ENCODE measurements at regions not wholly inside any gene's neighbourhood (a gene's known extent, or its start where the extent isn't known, plus 50 kb on each side); places are given as distances from the start of the nearest gene placed in this dataset.

DNA sequence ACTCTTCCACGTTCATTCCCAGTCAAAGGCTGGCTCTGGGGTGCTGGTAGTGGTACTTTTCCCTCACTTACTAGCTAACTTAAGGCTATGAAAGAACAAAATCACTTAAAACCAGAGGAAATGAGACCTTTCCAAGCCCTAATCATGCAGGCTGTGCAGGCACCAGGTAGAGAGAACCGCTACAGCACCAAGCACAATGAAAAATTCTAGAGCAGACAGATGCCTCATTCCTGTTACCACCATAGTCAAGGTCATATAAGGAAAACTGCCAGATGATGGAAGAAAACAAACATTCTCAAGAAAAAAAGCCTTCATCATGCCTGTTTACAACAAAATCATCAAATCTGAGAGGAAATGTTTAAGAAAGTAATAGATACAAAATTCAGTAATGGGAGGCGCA, 374.4 kb upstream of the PDE4D start:
- POLR2A ChIA-PET: no interaction called here
- Mint-ChIP-seq H3K36me3 (ENCODE audit: low read depth) (no peaks in the 10 kb centered on the region), H3K4me1 (ENCODE audit: low read depth) (no peaks in the 10 kb centered on the region), H3K27me3 (no peaks in the 10 kb centered on the region), H3K9me3 (no peaks in the 10 kb centered on the region), H3K27ac (no peak overlapping the region), H3K4me3 (no peak overlapping the region)
- TF ChIP-seq, protein P1, sequence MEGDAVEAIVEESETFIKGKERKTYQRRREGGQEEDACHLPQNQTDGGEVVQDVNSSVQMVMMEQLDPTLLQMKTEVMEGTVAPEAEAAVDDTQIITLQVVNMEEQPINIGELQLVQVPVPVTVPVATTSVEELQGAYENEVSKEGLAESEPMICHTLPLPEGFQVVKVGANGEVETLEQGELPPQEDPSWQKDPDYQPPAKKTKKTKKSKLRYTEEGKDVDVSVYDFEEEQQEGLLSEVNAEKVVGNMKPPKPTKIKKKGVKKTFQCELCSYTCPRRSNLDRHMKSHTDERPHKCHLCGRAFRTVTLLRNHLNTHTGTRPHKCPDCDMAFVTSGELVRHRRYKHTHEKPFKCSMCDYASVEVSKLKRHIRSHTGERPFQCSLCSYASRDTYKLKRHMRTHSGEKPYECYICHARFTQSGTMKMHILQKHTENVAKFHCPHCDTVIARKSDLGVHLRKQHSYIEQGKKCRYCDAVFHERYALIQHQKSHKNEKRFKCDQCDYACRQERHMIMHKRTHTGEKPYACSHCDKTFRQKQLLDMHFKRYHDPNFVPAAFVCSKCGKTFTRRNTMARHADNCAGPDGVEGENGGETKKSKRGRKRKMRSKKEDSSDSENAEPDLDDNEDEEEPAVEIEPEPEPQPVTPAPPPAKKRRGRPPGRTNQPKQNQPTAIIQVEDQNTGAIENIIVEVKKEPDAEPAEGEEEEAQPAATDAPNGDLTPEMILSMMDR (IDR thresholded peaks at IDR 0.05): no peak
- Histone ChIP-seq H3K27ac (ENCODE audit: low read depth in 1 of 2, low read length in 2 of 2) (no peak overlapping the region), H3K4me3 (ENCODE audit: low read length) (no peak overlapping the region), H3K27me3 (ENCODE audit: control insufficient read depth in 1 of 2, insufficient read depth in 2 of 2, low read length in 2 of 2) (no peaks in the 10 kb centered on the region), H3K4me1 (ENCODE audit: insufficient read depth, low read length) (no peaks in the 10 kb centered on the region), H3K9me3 (ENCODE audit: control insufficient read depth in 1 of 2, insufficient read depth in 1 of 2, low read length in 2 of 2) (no peaks in the 10 kb centered on the region), H3K36me3 (ENCODE audit: insufficient read depth, low read length) (no peaks in the 10 kb centered on the region)
- CTCF ChIA-PET: no interaction called here
- intact Hi-C loops (cut with DNase I, micrococcal nuclease): no loop called here
- no peak for DNase-seq
- no peak for ATAC-seq (ENCODE audit: poor library complexity)

DNA sequence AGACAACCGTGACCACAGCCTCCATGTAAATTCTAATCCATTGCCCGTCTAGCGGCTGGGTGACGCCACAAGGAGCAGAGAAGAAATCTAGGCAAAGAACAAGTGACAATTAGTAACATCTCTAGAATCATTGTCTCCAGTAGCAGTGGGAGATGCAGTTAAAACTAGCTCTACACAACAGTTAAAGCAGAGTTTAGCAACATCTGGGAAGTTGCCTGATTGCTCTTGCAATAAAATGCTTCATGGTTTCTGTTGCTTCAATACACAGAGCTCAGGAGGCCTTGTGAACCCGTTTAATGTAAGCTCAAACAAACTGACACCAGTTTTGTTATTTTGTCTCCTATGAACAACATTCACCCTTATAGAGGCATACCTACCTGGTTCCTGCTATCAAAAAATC, 369.8 kb upstream of the PDE4D start:
- H3K27ac ChIP-seq (ENCODE audit: low read depth in 1 of 2, low read length in 2 of 2): no peak overlapping the region

DNA sequence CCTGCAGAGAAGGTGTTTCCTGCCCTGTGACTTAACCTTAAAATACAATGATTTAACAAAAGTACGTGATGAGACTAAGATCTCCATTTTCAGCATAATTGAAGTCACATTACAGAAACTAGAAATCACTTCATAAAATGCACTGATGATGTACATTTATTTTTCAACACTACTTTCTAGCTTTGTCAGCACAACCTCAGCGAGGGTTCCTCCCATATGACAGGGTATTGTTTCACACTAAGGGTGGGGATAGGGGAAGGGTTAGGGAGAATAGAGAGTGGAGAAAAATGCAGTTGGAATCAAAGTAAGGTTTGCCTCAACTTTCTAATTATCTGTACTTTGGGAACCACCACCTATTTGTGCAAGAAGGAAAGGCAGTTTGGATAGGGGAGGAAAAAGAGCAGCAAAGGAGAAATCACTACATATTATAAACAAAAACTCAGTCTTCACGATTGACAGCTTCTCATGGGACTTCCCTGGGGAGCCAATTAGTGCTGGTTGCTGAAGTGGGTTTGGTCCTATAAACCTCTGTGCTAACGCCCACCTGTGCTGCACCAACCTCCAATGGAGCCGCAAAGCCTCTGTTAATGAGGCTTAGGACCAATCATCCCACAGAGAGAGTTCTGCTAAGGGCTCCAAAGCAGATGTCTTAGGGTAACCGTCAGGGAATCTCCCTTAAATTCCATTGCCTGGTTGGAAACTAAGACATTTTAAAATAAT, 369.2 kb upstream of the PDE4D start:
- Histone ChIP-seq H3K4me1 (ENCODE audit: insufficient read depth, low read length) (no peaks in the 10 kb centered on the region), H3K4me3 (ENCODE audit: low read length) (no peak overlapping the region), H3K36me3 (ENCODE audit: insufficient read depth, low read length) (no peaks in the 10 kb centered on the region), H3K27ac (ENCODE audit: low read depth in 1 of 2, low read length in 2 of 2) (no peak overlapping the region), H3K27me3 (ENCODE audit: control insufficient read depth in 1 of 2, insufficient read depth in 2 of 2, low read length in 2 of 2) (no peaks in the 10 kb centered on the region), H3K9me3 (ENCODE audit: control insufficient read depth in 1 of 2, insufficient read depth in 1 of 2, low read length in 2 of 2) (no peaks in the 10 kb centered on the region)
- Mint-ChIP-seq H3K4me3 (no peak overlapping the region), H3K4me1 (ENCODE audit: low read depth) (no peaks in the 10 kb centered on the region), H3K27me3 (no peaks in the 10 kb centered on the region), H3K27ac (no peak overlapping the region), H3K9me3 (no peaks in the 10 kb centered on the region), H3K36me3 (ENCODE audit: low read depth) (no peaks in the 10 kb centered on the region)
- ChIA-PET CTCF (no interaction called here), POLR2A (no interaction called here)
- DNase-seq (no peak), ATAC-seq (ENCODE audit: poor library complexity) (no peak)
- TF ChIP-seq, protein P1 (IDR thresholded peaks at IDR 0.05): no peak
- intact Hi-C loops (cut with DNase I, micrococcal nuclease): no loop called here

More for the DNA sequence above, 369.8 kb upstream of the PDE4D start:
- ChIA-PET CTCF (no interaction called here), POLR2A (no interaction called here)
- Mint-ChIP-seq H3K36me3 (ENCODE audit: low read depth) (no peaks in the 10 kb centered on the region), H3K4me3 (no peak overlapping the region), H3K27me3 (no peaks in the 10 kb centered on the region), H3K9me3 (no peaks in the 10 kb centered on the region), H3K27ac (no peak overlapping the region), H3K4me1 (ENCODE audit: low read depth) (no peaks in the 10 kb centered on the region)
- Histone ChIP-seq H3K4me1 (ENCODE audit: insufficient read depth, low read length) (no peaks in the 10 kb centered on the region), H3K27me3 (ENCODE audit: control insufficient read depth in 1 of 2, insufficient read depth in 2 of 2, low read length in 2 of 2) (no peaks in the 10 kb centered on the region), H3K4me3 (ENCODE audit: low read length) (no peak overlapping the region), H3K9me3 (ENCODE audit: control insufficient read depth in 1 of 2, insufficient read depth in 1 of 2, low read length in 2 of 2) (no peaks in the 10 kb centered on the region), H3K36me3 (ENCODE audit: insufficient read depth, low read length) (no peaks in the 10 kb centered on the region)
- no peak for DNase-seq
- TF ChIP-seq, protein P1 (IDR thresholded peaks at IDR 0.05): no peak
- intact Hi-C loops (cut with DNase I, micrococcal nuclease): no loop called here
- ATAC-seq (ENCODE audit: poor library complexity): no peak
